SU-DHL-6 (cell line): ENCODE measurements at regions not wholly inside any gene's neighbourhood (a gene's known extent, or its start where the extent isn't known, plus 50 kb on each side); places are given as distances from the start of the nearest gene placed in this dataset.

Experiments
- H2AFZ ChIP-seq: fragments of 200-600 bp; sonication (generic); 2 replicates; pipeline ENCODE4 v1.6.1; 2014; ENCODE audit warnings: low read depth, mild to moderate bottlenecking, moderate library complexity, mixed read lengths, antibody characterized with exemption, low read length; ENCODE audit not compliant: severe bottlenecking
- H3F3A ChIP-seq: fragments of 200-600 bp; shearing (Covaris generic); 2 replicates; pipeline ENCODE4 v1.6.0; 2016; ENCODE audit warnings: antibody characterized with exemption, mild to moderate bottlenecking; ENCODE audit not compliant: insufficient read depth
- H3K27ac ChIP-seq: fragments of 200-600 bp; sonication (generic); 2 replicates; pipeline ENCODE4 v1.5.1; 2016; ENCODE audit warnings: low read depth, mild to moderate bottlenecking, low read length, moderate library complexity, mixed read lengths
- H3K27me3 ChIP-seq: fragments of 200-600 bp; sonication (generic), shearing (Covaris generic); 2 replicates; pipeline ENCODE4 v1.6.0; 2014; ENCODE audit warnings: mild to moderate bottlenecking, low read length
- H3K36me3 ChIP-seq: fragments of 200-600 bp; sonication (generic); 2 replicates; pipeline ENCODE4 v1.6.1; 2014; ENCODE audit warnings: mild to moderate bottlenecking, low read length, mixed read lengths
- H3K4me2 ChIP-seq: fragments of 300-600, 200-600 bp; shearing (Covaris generic), sonication (generic); 2 replicates; pipeline ENCODE4 v1.6.0; 2014; ENCODE audit warnings: low read length, low read depth, mild to moderate bottlenecking; ENCODE audit not compliant: poor library complexity, severe bottlenecking
- H3K4me3 ChIP-seq: fragments of 200-600 bp; sonication (generic); 2 replicates; pipeline ENCODE4 v1.5.1; 2014; ENCODE audit warnings: antibody characterized with exemption, low read length, mild to moderate bottlenecking, mixed read lengths; ENCODE audit not compliant: insufficient read depth, poor library complexity, severe bottlenecking
- H3K79me2 ChIP-seq: fragments of 200-600 bp; sonication (generic); 2 replicates; pipeline ENCODE4 v1.6.1; 2014; ENCODE audit warnings: mild to moderate bottlenecking, low read length, moderate library complexity; ENCODE audit not compliant: insufficient read depth
- H3K9ac ChIP-seq: fragments of 200-600 bp; sonication (generic); 2 replicates; pipeline ENCODE4 v1.7.0; 2014; ENCODE audit warnings: mild to moderate bottlenecking, low read length
- H3K9me2 ChIP-seq: fragments of 200-600 bp; sonication (generic); replicated peaks from 2 replicates; pipeline ENCODE4 v1.6.1; 2014; ENCODE audit warnings: low read length; ENCODE audit not compliant: insufficient read depth
- H3K9me3 ChIP-seq: fragments of 200-600 bp; sonication (generic); 2 replicates; pipeline ENCODE4 v1.6.1; 2014; ENCODE audit warnings: low read length, mixed read lengths; ENCODE audit not compliant: insufficient read depth
- H4K20me1 ChIP-seq: fragments of 200-600 bp; sonication (generic); 2 replicates; pipeline ENCODE4 v1.6.1; 2014; ENCODE audit warnings: low read depth, mild to moderate bottlenecking, antibody characterized with exemption, low read length, moderate library complexity, mixed read lengths
- CTCF ChIP-seq: fragments of 200-600 bp; sonication (generic); IDR thresholded peaks from one replicate; pipeline ENCODE4 v1.5.1; 2017; ENCODE audit warnings: antibody characterized with exemption, mild to moderate bottlenecking, low read length, moderate library complexity; ENCODE audit not compliant: insufficient read depth, poor library complexity, severe bottlenecking
- EZH2phosphoT487 ChIP-seq: fragments of 200-600 bp; sonication (generic), shearing (Covaris generic); conservative IDR thresholded peaks from 2 replicates; pipeline ENCODE4 v1.6.1; 2018; ENCODE audit warnings: mild to moderate bottlenecking, antibody characterized with exemption, low read length, moderate library complexity, mixed read lengths

- no peak overlapping the region for H2AFZ ChIP-seq
- TF ChIP-seq EZH2phosphoT487 = no peak
- TF ChIP-seq CTCF = no peak
- no peaks in the 10 kb centered on the region for H3K9me2 ChIP-seq
- H3K27me3 ChIP-seq = no peaks in the 10 kb centered on the region
- H3K9me3 ChIP-seq = no peaks in the 10 kb centered on the region
- H3K9ac ChIP-seq = no peak overlapping the region
- H3F3A ChIP-seq = no peaks in the 10 kb centered on the region
- no peaks in the 10 kb centered on the region for H3K36me3 ChIP-seq
- no peak overlapping the region for H3K4me2 ChIP-seq
- no peak overlapping the region for H3K27ac ChIP-seq
- H3K79me2 ChIP-seq = no peaks in the 10 kb centered on the region
- no peak overlapping the region for H3K4me3 ChIP-seq
- H4K20me1 ChIP-seq = no peaks in the 10 kb centered on the region
Observed at GRCh38 chr5:5575461-5575860, 153.0 kb downstream of the ICE1 start.

GRCh38 chr5:5573798-5574380, 151.4 kb downstream of the ICE1 start:
- no peak overlapping the region for H2AFZ ChIP-seq
- no peaks in the 10 kb centered on the region for H3K9me3 ChIP-seq
- H3K4me2 ChIP-seq = no peak overlapping the region
- TF ChIP-seq CTCF = no peak
- TF ChIP-seq EZH2phosphoT487 = no peak
- H3K9me2 ChIP-seq = no peaks in the 10 kb centered on the region
- H3K4me3 ChIP-seq = no peak overlapping the region
- no peak overlapping the region for H3K9ac ChIP-seq
- H3K36me3 ChIP-seq = no peaks in the 10 kb centered on the region
- H3F3A ChIP-seq = no peaks in the 10 kb centered on the region
- no peaks in the 10 kb centered on the region for H3K27me3 ChIP-seq
- H4K20me1 ChIP-seq = no peaks in the 10 kb centered on the region
- H3K27ac ChIP-seq = no peak overlapping the region
- no peaks in the 10 kb centered on the region for H3K79me2 ChIP-seq

- no peaks in the 10 kb centered on the region for H3K27me3 ChIP-seq
- H3F3A ChIP-seq = no peaks in the 10 kb centered on the region
- no peak overlapping the region for H3K4me3 ChIP-seq
- no peak overlapping the region for H3K27ac ChIP-seq
- no peaks in the 10 kb centered on the region for H4K20me1 ChIP-seq
- no peak overlapping the region for H3K4me2 ChIP-seq
- no peak overlapping the region for H3K9ac ChIP-seq
- no peak overlapping the region for H2AFZ ChIP-seq
- TF ChIP-seq EZH2phosphoT487 (no peak), CTCF (no peak)
- H3K79me2 ChIP-seq = no peaks in the 10 kb centered on the region
- no peaks in the 10 kb centered on the region for H3K36me3 ChIP-seq
- H3K9me3 ChIP-seq = no peaks in the 10 kb centered on the region
- H3K9me2 ChIP-seq = no peaks in the 10 kb centered on the region
Observed at GRCh38 chr5:5572976-5573797, 150.7 kb downstream of the ICE1 start.
